ENCODE measurements at regions not wholly inside any gene's neighbourhood (a gene's known extent, or its start where the extent isn't known, plus 50 kb on each side); places are given as distances from the start of the nearest gene placed in this dataset.

DNA sequence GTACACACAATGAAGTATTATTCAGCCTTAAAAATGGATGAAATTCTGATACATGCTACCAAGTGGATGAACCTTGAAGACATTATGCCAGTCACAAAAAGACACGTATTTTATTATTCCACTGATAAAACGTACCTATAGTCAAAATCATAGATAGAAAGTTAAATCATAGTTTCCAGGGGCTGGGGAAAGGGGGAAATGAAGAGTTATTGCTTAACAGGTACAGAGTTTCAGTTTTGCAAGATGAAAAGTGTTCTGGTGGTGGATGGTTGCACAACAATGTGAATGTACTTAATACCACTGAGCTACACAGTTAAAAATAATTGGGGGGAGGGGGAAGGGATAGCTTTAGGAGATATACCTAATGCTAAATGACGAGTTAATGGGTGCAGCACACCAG is 63.5 kb upstream of the FOXN2 start (continued):
- TF ChIP-seq ZNF253 (CRISPR knock-in tag; IDR thresholded peaks at IDR 0.05; ENCODE audit: borderline replicate concordance) (no peak), IKZF1 (IDR thresholded peaks at IDR 0.05) (no peak), REXO4 (CRISPR knock-in tag; IDR thresholded peaks at IDR 0.05; ENCODE audit: borderline replicate concordance) (no peak), AKNA (CRISPR knock-in tag; IDR thresholded peaks at IDR 0.05; ENCODE audit: borderline replicate concordance) (no peak), DPF2 (CRISPR knock-in tag; IDR thresholded peaks at IDR 0.05; ENCODE audit: borderline replicate concordance, low read depth) (0 out of 2 replicates have a peak, but pooled peaks have one; percentile 74), TBX2 (CRISPR knock-in tag; IDR thresholded peaks at IDR 0.05; ENCODE audit: borderline replicate concordance) (no peak), ATRX (CRISPR knock-in tag; IDR thresholded peaks at IDR 0.05; ENCODE audit: borderline replicate concordance) (no peak), TERF1 (CRISPR knock-in tag; IDR thresholded peaks at IDR 0.05) (no peak), HMG20A (CRISPR knock-in tag; IDR thresholded peaks at IDR 0.05; ENCODE audit: borderline replicate concordance) (peak; percentile 68; the same call in 1 of the 2 replicates), ATF7 (IDR thresholded peaks at IDR 0.05) (no peak), ATF7 (CRISPR knock-in tag; IDR thresholded peaks at IDR 0.05) (no peak), STAG1 (CRISPR knock-in tag; IDR thresholded peaks at IDR 0.05) (0 out of 2 replicates have a peak, but pooled peaks have one; percentile 6), DMAP1 (CRISPR knock-in tag; IDR thresholded peaks at IDR 0.05) (no peak), ZNF10 (CRISPR knock-in tag; IDR thresholded peaks at IDR 0.05; ENCODE audit: borderline replicate concordance, low read depth) (no peak), ZBTB20 (CRISPR knock-in tag; IDR thresholded peaks at IDR 0.05; ENCODE audit: borderline replicate concordance, low read depth) (0 out of 2 replicates have a peak, but pooled peaks have one; percentile 35), MIXL1 (CRISPR knock-in tag; IDR thresholded peaks at IDR 0.05) (no peak), ZNF256 (CRISPR knock-in tag; conservative IDR thresholded peaks at IDR 0.05) (no peak), TBL1XR1 (IDR thresholded peaks at IDR 0.05; ENCODE audit: borderline replicate concordance, low read length, partially characterized antibody) (peak; percentile 80), ZNF546 (CRISPR knock-in tag; conservative IDR thresholded peaks at IDR 0.05) (no peak), ZSCAN22 (CRISPR knock-in tag; IDR thresholded peaks at IDR 0.05) (no peak), SALL1 (CRISPR knock-in tag; IDR thresholded peaks at IDR 0.05) (peak; percentile 50; the same call in 1 of the 2 replicates)
- TF ChIP-seq, protein P1, sequence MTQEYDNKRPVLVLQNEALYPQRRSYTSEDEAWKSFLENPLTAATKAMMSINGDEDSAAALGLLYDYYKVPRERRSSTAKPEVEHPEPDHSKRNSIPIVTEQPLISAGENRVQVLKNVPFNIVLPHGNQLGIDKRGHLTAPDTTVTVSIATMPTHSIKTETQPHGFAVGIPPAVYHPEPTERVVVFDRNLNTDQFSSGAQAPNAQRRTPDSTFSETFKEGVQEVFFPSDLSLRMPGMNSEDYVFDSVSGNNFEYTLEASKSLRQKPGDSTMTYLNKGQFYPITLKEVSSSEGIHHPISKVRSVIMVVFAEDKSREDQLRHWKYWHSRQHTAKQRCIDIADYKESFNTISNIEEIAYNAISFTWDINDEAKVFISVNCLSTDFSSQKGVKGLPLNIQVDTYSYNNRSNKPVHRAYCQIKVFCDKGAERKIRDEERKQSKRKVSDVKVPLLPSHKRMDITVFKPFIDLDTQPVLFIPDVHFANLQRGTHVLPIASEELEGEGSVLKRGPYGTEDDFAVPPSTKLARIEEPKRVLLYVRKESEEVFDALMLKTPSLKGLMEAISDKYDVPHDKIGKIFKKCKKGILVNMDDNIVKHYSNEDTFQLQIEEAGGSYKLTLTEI (CRISPR knock-in tag; conservative IDR thresholded peaks at IDR 0.05) = no peak
- TF ChIP-seq, protein P2, sequence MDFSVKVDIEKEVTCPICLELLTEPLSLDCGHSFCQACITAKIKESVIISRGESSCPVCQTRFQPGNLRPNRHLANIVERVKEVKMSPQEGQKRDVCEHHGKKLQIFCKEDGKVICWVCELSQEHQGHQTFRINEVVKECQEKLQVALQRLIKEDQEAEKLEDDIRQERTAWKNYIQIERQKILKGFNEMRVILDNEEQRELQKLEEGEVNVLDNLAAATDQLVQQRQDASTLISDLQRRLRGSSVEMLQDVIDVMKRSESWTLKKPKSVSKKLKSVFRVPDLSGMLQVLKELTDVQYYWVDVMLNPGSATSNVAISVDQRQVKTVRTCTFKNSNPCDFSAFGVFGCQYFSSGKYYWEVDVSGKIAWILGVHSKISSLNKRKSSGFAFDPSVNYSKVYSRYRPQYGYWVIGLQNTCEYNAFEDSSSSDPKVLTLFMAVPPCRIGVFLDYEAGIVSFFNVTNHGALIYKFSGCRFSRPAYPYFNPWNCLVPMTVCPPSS (IDR thresholded peaks at IDR 0.05) = no peak
